ENCODE measurements at regions not wholly inside any gene's neighbourhood (a gene's known extent, or its start where the extent isn't known, plus 50 kb on each side); places are given as distances from the start of the nearest gene placed in this dataset.
"Not testable (repeated sequence)": the region's sequence is repeated elsewhere in the genome, so short reads cannot be mapped to it uniquely, and the experiment has no call there.

- ChIA-PET POLR2A (no interaction called here), CTCF (no interaction called here)
- Histone ChIP-seq H3K27ac (ENCODE audit: low read length) (no peak overlapping the region), H3K4me1 (ENCODE audit: control insufficient read depth in 1 of 2, extremely low read depth in 1 of 2, insufficient read depth in 2 of 2, low read length in 2 of 2) (no peaks in the 10 kb centered on the region), H3K27me3 (replicated peaks in 1 of 2; ENCODE audit: control insufficient read depth in 2 of 2, extremely low read depth in 1 of 2, insufficient read depth in 2 of 2, low read length in 1 of 2) (peaks cover 0 to 12% of the 10 kb centered on the region in 2 experiments), H3K9me3 (peaks cover 3% of the 10 kb centered on the region), H3K36me3 (ENCODE audit: control insufficient read depth in 2 of 2, extremely low read depth in 1 of 2, insufficient read depth in 1 of 2, low read length in 1 of 2) (no peaks in the 10 kb centered on the region), H3K4me3 (ENCODE audit: control insufficient read depth in 1 of 2, extremely low read depth in 1 of 2, low read length in 1 of 2) (no peak overlapping the region)
- DNase-seq (no peak), ATAC-seq (replicated peaks in 1 of 4) (no peak)
- Mint-ChIP-seq H3K27ac (no peak overlapping the region), H3K36me3 (no peaks in the 10 kb centered on the region), H3K9me3 (peaks cover 0 to 13% (median under 1%) of the 10 kb centered on the region in 3 donors), H3K4me1 (no peaks in the 10 kb centered on the region), H3K27me3 (peaks cover 8 to 15% of the 10 kb centered on the region in 2 donors), H3K4me3 (no peak overlapping the region)
- 87% methylated on average over 15 of the region's 19 CpGs for WGBS (ENCODE audit: insufficient coverage)
Measured at GRCh38 chr22:47872761-47873535, 1110.5 kb downstream of the TBC1D22A start.

GRCh38 chr22:47865626-47866025, 1103.2 kb downstream of the TBC1D22A start:
- H3K4me3 Mint-ChIP-seq: no peak overlapping the region
- H3K4me1 Mint-ChIP-seq: no peaks in the 10 kb centered on the region
- ChIA-PET POLR2A (no interaction called here), CTCF (no interaction called here)
- DNase-seq (no peak), ATAC-seq (replicated peaks in 1 of 4) (no peak)
- peaks cover 11 to 19% of the 10 kb centered on the region in 2 donors for H3K27me3 Mint-ChIP-seq
- peaks cover 4 to 17% (median 4%) of the 10 kb centered on the region in 3 donors for H3K9me3 Mint-ChIP-seq
- WGBS (ENCODE audit: insufficient coverage): 20% methylated on average over 1 of the region's 3 CpGs
- Histone ChIP-seq H3K4me1 (ENCODE audit: control insufficient read depth in 1 of 2, extremely low read depth in 1 of 2, insufficient read depth in 2 of 2, low read length in 2 of 2) (no peaks in the 10 kb centered on the region), H3K27me3 (replicated peaks in 1 of 2; ENCODE audit: control insufficient read depth in 2 of 2, extremely low read depth in 1 of 2, insufficient read depth in 2 of 2, low read length in 1 of 2) (peaks cover 0 to 6% of the 10 kb centered on the region in 2 experiments), H3K4me3 (ENCODE audit: control insufficient read depth in 1 of 2, extremely low read depth in 1 of 2, low read length in 1 of 2) (no peak overlapping the region), H3K27ac (ENCODE audit: low read length) (no peak overlapping the region), H3K9me3 (peaks cover 4% of the 10 kb centered on the region), H3K36me3 (ENCODE audit: control insufficient read depth in 2 of 2, extremely low read depth in 1 of 2, insufficient read depth in 1 of 2, low read length in 1 of 2) (no peaks in the 10 kb centered on the region)
- no peaks in the 10 kb centered on the region for H3K36me3 Mint-ChIP-seq
- no peak overlapping the region for H3K27ac Mint-ChIP-seq

GRCh38 chr22:47862394-47862793, 1099.9 kb downstream of the TBC1D22A start:
- POLR2A ChIA-PET: no interaction called here
- 100% methylated on average over 2 of the region's 4 CpGs for WGBS (ENCODE audit: insufficient coverage)
- Mint-ChIP-seq H3K27me3 (peaks cover 11 to 19% of the 10 kb centered on the region in 2 donors), H3K4me3 (no peak overlapping the region), H3K9me3 (peaks cover 0 to 4% (median 0%) of the 10 kb centered on the region in 3 donors), H3K27ac (no peak overlapping the region), H3K4me1 (no peaks in the 10 kb centered on the region), H3K36me3 (no peaks in the 10 kb centered on the region)
- no peak for ATAC-seq (replicated peaks in 1 of 4)
- H3K27ac ChIP-seq (ENCODE audit: low read length): no peak overlapping the region
- no peak overlapping the region for H3K4me3 ChIP-seq (ENCODE audit: control insufficient read depth in 1 of 2, extremely low read depth in 1 of 2, low read length in 1 of 2)
- no peaks in the 10 kb centered on the region for H3K36me3 ChIP-seq (ENCODE audit: control insufficient read depth in 2 of 2, extremely low read depth in 1 of 2, insufficient read depth in 1 of 2, low read length in 1 of 2)
- DNase-seq: no peak
- peaks cover 0 to 6% of the 10 kb centered on the region in 2 experiments for H3K27me3 ChIP-seq (replicated peaks in 1 of 2; ENCODE audit: control insufficient read depth in 2 of 2, extremely low read depth in 1 of 2, insufficient read depth in 2 of 2, low read length in 1 of 2)
- H3K9me3 ChIP-seq: no peaks in the 10 kb centered on the region
- no peaks in the 10 kb centered on the region for H3K4me1 ChIP-seq (ENCODE audit: control insufficient read depth in 1 of 2, extremely low read depth in 1 of 2, insufficient read depth in 2 of 2, low read length in 2 of 2)
- CTCF ChIA-PET: no interaction called here

GRCh38 chr22:47860907-47861306, 1098.5 kb downstream of the TBC1D22A start:
- DNase-seq; H3K27ac ChIP-seq (ENCODE audit: low read length); H3K36me3 Mint-ChIP-seq; H3K27ac Mint-ChIP-seq; H3K4me1 Mint-ChIP-seq; H3K9me3 ChIP-seq; POLR2A ChIA-PET; H3K4me3 ChIP-seq (ENCODE audit: control insufficient read depth in 1 of 2, extremely low read depth in 1 of 2, low read length in 1 of 2); H3K4me1 ChIP-seq (ENCODE audit: control insufficient read depth in 1 of 2, extremely low read depth in 1 of 2, insufficient read depth in 2 of 2, low read length in 2 of 2); H3K36me3 ChIP-seq (ENCODE audit: control insufficient read depth in 2 of 2, extremely low read depth in 1 of 2, insufficient read depth in 1 of 2, low read length in 1 of 2); H3K4me3 Mint-ChIP-seq; CTCF ChIA-PET; H3K27me3 ChIP-seq (replicated peaks in 1 of 2; ENCODE audit: control insufficient read depth in 2 of 2, extremely low read depth in 1 of 2, insufficient read depth in 2 of 2, low read length in 1 of 2); ATAC-seq (replicated peaks in 1 of 4); H3K9me3 Mint-ChIP-seq: not testable (repeated sequence)
- peaks cover 11 to 19% of the 10 kb centered on the region in 2 donors for H3K27me3 Mint-ChIP-seq
- 83% methylated on average over 7 of the region's 9 CpGs for WGBS (ENCODE audit: insufficient coverage)

GRCh38 chr22:47859881-47860525, 1097.6 kb downstream of the TBC1D22A start:
- H3K27ac ChIP-seq (ENCODE audit: low read length): no peak overlapping the region
- no peak overlapping the region for H3K4me3 ChIP-seq (ENCODE audit: control insufficient read depth in 1 of 2, extremely low read depth in 1 of 2, low read length in 1 of 2)
- Mint-ChIP-seq H3K4me3 (no peak overlapping the region), H3K27ac (no peak overlapping the region), H3K27me3 (peaks cover 11 to 19% of the 10 kb centered on the region in 2 donors), H3K4me1 (no peaks in the 10 kb centered on the region), H3K9me3 (peaks cover 0 to 4% (median 0%) of the 10 kb centered on the region in 3 donors), H3K36me3 (no peaks in the 10 kb centered on the region)
- ChIA-PET CTCF (no interaction called here), POLR2A (no interaction called here)
- H3K9me3 ChIP-seq: no peaks in the 10 kb centered on the region
- ATAC-seq (replicated peaks in 1 of 4) (no peak), DNase-seq (no peak)
- H3K27me3 ChIP-seq (replicated peaks in 1 of 2; ENCODE audit: control insufficient read depth in 2 of 2, extremely low read depth in 1 of 2, insufficient read depth in 2 of 2, low read length in 1 of 2): peaks cover 0 to 3% of the 10 kb centered on the region in 2 experiments
- H3K36me3 ChIP-seq (ENCODE audit: control insufficient read depth in 2 of 2, extremely low read depth in 1 of 2, insufficient read depth in 1 of 2, low read length in 1 of 2): no peaks in the 10 kb centered on the region
- H3K4me1 ChIP-seq (ENCODE audit: control insufficient read depth in 1 of 2, extremely low read depth in 1 of 2, insufficient read depth in 2 of 2, low read length in 2 of 2): no peaks in the 10 kb centered on the region
- WGBS (ENCODE audit: insufficient coverage): 52% methylated on average over 2 of the region's 7 CpGs

GRCh38 chr22:47858773-47859306, 1096.4 kb downstream of the TBC1D22A start:
- Mint-ChIP-seq H3K27me3 (peaks cover 14 to 17% of the 10 kb centered on the region in 2 donors), H3K4me1 (no peaks in the 10 kb centered on the region), H3K9me3 (peaks cover 0 to 1% (median 0%) of the 10 kb centered on the region in 3 donors), H3K36me3 (no peaks in the 10 kb centered on the region), H3K4me3 (no peak overlapping the region), H3K27ac (no peak overlapping the region)
- H3K4me3 ChIP-seq (ENCODE audit: control insufficient read depth in 1 of 2, extremely low read depth in 1 of 2, low read length in 1 of 2): no peak overlapping the region
- CTCF ChIA-PET: no interaction called here
- peaks cover 0 to 3% of the 10 kb centered on the region in 2 experiments for H3K27me3 ChIP-seq (replicated peaks in 1 of 2; ENCODE audit: control insufficient read depth in 2 of 2, extremely low read depth in 1 of 2, insufficient read depth in 2 of 2, low read length in 1 of 2)
- H3K36me3 ChIP-seq (ENCODE audit: control insufficient read depth in 2 of 2, extremely low read depth in 1 of 2, insufficient read depth in 1 of 2, low read length in 1 of 2): no peaks in the 10 kb centered on the region
- no peaks in the 10 kb centered on the region for H3K9me3 ChIP-seq
- H3K27ac ChIP-seq (ENCODE audit: low read length): no peak overlapping the region
- POLR2A ChIA-PET: no interaction called here
- no peaks in the 10 kb centered on the region for H3K4me1 ChIP-seq (ENCODE audit: control insufficient read depth in 1 of 2, extremely low read depth in 1 of 2, insufficient read depth in 2 of 2, low read length in 2 of 2)
- DNase-seq: no peak
- no peak for ATAC-seq (replicated peaks in 1 of 4)

All from T-cell (primary cell).